Activated CD4-positive, alpha-beta memory T cell treated with anti-CD3 and anti-CD28 coated beads for 36 hours (primary cell): ENCODE measurements at regions not wholly inside any gene's neighbourhood (a gene's known extent, or its start where the extent isn't known, plus 50 kb on each side); places are given as distances from the start of the nearest gene placed in this dataset.

Experiments
- CTCF ChIA-PET: fragments of 350-600 bp; sonication (Branson Sonifier 250); formaldehyde crosslinking; loops from one replicate; lab custom pipeline; 2021; ENCODE audit warnings: antibody characterized with exemption, inconsistent platforms; lab: Charles Lee
- POLR2A ChIA-PET: fragments of 350-600 bp; sonication (Branson Sonifier 250); formaldehyde crosslinking; loops from one replicate; lab custom pipeline; 2021; ENCODE audit warnings: antibody characterized with exemption; lab: Charles Lee
- DNase-seq: peaks from one replicate; pipeline ENCODE4 v3.0.0-alpha.2; 2020
- H3K27ac Mint-ChIP-seq: one replicate; pipeline ENCODE4 v1.8.0; 2021; ENCODE audit warnings: mixed read lengths
- H3K27me3 Mint-ChIP-seq: one replicate; pipeline ENCODE4 v1.8.0; 2021; ENCODE audit warnings: mixed read lengths
- H3K36me3 Mint-ChIP-seq: one replicate; pipeline ENCODE4 v1.8.0; 2021; ENCODE audit warnings: mixed read lengths
- H3K4me1 Mint-ChIP-seq: one replicate; pipeline ENCODE4 v1.8.0; 2021; ENCODE audit warnings: low read depth, mixed read lengths
- H3K4me3 Mint-ChIP-seq: one replicate; pipeline ENCODE4 v1.8.0; 2021; ENCODE audit warnings: mild to moderate bottlenecking, mixed read lengths
- H3K9me3 Mint-ChIP-seq: one replicate; pipeline ENCODE4 v1.8.0; 2021; ENCODE audit warnings: mixed read lengths
- intact Hi-C: fragments of 100-400 bp; cut with micrococcal nuclease; formaldehyde crosslinking; loops from one replicate; pipeline ENCODE4 v1.15.1; 2023

DNA sequence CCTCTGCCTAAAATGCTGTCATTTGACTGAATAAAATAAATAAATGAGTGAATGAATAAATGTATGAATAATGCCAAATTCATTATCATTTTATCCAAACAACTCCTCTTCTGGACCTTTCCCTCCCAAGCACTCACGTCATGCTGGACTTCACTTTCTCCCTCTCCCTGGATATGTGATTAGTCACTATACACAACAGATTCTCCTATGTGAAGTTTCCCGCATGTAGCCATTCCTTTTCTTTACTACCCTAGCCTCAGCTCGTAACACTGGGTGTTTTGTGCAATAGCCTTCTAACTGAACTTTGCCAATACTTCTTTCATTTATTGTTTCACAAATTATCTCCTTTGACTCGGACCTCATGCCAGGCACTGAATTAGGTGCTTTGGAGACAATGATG, 87.6 kb upstream of the IL6 start:
- intact Hi-C loops = no loop called here
- DNase-seq = no peak
- ChIA-PET POLR2A (interaction anchor here (0.6 to 1.7 kb wide), 3 partner anchors 23 to 524 kb away, joined by 4 to 7 read pairs (median 6); no protein-coding TSS in a partner anchor), CTCF (interaction anchor here (0.6 to 1.8 kb wide), 8 partner anchors 21 to 1075 kb away, joined by 3 to 17 read pairs (median 6); partner anchors contain the start of gene IL6)
- Mint-ChIP-seq H3K36me3 (peaks cover 13% of the 10 kb centered on the region), H3K27ac (no peak overlapping the region), H3K4me1 (peaks cover 20% of the 10 kb centered on the region), H3K27me3 (peaks cover 29% of the 10 kb centered on the region), H3K9me3 (peaks cover 28% of the 10 kb centered on the region), H3K4me3 (no peak overlapping the region)

DNA sequence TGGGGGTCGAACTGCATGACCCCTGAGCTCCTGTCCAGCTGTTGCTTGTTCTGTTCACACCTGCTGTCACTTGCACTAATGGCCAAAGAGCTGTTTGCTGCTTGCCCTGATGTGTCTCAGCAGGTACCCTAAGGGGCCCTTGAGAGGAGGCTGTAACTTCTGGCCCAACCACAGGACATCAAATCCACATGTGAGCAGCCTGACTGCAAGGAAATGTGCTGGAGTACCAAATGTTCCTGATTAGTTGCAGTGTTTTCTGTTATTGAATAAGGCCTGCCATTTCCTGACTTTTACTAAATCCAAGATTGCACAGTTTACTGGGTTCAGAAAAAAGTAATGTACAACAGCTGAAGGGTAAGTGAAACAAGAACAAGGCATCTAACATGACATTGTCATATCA, 91.7 kb upstream of the IL6 start:
- ChIA-PET CTCF (interaction anchor here (1.0 kb wide), 1 partner anchor 93 kb away, joined by 3 read pairs; no protein-coding TSS in a partner anchor), POLR2A (no interaction called here)
- Mint-ChIP-seq H3K27me3 (peaks cover 35% of the 10 kb centered on the region), H3K27ac (no peak overlapping the region), H3K36me3 (no peaks in the 10 kb centered on the region), H3K4me1 (peaks cover 11% of the 10 kb centered on the region), H3K9me3 (no peaks in the 10 kb centered on the region), H3K4me3 (no peak overlapping the region)
- DNase-seq = no peak
- intact Hi-C loops = no loop called here

DNA sequence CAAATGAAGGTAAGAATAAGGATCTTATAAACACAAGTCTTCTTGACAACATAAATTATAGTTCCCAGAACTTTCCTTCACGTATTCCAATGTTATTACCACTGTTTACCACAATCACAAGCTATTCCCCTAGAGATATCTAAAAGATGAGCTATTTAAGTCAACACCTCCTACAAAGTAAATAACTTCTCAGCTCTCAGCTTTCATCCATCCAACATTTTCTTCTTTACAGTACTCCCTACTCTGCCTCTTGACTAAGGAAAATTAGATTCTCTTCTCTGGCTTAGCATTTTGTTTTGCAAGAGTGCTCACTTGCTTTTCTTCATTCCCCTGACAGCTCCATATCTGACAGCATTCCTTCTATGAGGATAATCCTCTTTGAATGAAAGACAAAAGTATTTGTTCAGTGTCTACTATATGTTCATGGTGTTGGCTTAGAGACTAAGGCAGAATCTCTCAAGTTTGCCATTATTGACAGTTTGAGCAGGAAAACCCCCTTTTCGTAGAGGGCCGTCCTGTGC, 93.0 kb upstream of the IL6 start:
- H3K27me3 Mint-ChIP-seq = peaks cover 28% of the 10 kb centered on the region
- no peaks in the 10 kb centered on the region for H3K9me3 Mint-ChIP-seq
- DNase-seq = no peak
- no peak overlapping the region for H3K27ac Mint-ChIP-seq
- peaks cover 1% of the 10 kb centered on the region for H3K4me1 Mint-ChIP-seq
- H3K36me3 Mint-ChIP-seq = no peaks in the 10 kb centered on the region
- POLR2A ChIA-PET = no interaction called here
- H3K4me3 Mint-ChIP-seq = no peak overlapping the region
- CTCF ChIA-PET = no interaction called here
- intact Hi-C loops = no loop called here

DNA sequence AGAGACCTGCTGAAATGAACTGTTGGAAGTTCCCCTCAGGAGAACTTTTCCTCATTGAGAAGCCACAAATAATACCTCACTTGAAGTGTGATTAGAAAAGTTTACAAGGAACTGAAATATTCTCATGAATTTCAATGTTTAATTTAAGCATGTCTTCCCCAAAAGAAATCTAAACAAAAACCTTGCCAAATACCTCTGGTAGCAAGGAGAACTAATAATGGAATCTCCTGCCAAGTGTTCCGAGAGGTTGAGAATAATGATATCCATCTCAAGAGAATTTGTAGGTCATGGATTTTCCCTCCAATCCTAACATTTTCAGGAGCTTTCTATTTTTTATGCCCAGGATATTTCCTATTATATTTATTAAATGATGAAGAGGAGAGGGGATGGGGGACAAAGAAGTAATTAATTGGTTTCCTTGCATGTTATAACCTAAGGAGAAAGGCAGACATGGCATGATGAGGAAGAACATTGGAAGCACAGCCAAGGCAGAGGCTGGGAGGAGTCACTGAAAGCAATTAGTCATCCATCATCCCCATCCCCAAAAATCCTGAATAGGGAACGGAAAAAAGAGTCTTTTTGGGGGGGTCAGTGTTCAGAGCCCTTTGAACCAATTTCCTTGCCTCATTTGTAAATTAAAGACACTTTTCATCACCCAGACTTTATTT, 93.6 kb upstream of the IL6 start:
- ChIA-PET CTCF (no interaction called here), POLR2A (no interaction called here)
- Mint-ChIP-seq H3K36me3 (no peaks in the 10 kb centered on the region), H3K9me3 (no peaks in the 10 kb centered on the region), H3K27me3 (peaks cover 27% of the 10 kb centered on the region), H3K4me3 (no peak overlapping the region), H3K4me1 (no peaks in the 10 kb centered on the region), H3K27ac (no peak overlapping the region)
- intact Hi-C loops = no loop called here
- no peak for DNase-seq

DNA sequence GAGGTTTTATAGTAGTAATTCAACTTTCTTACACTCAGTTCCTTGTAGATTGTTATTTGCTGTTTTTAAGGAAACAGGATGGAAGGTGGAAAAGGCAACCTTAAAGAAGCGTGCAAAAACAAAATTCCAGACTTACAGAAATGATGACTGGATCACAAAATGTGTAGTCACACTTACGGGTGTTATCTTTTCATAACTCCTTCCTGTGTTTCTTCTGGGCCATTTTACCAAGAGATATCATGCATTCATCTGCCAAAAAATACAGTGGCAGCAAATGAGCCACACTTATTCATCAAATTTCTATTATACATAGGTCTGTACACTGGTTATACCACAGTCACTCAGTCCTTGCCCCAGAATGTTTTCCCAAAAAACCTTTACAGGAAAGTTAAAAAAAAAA, 94.3 kb upstream of the IL6 start:
- Mint-ChIP-seq H3K27ac (no peak overlapping the region), H3K4me3 (no peak overlapping the region), H3K9me3 (no peaks in the 10 kb centered on the region), H3K27me3 (peaks cover 27% of the 10 kb centered on the region), H3K36me3 (no peaks in the 10 kb centered on the region), H3K4me1 (no peaks in the 10 kb centered on the region)
- CTCF ChIA-PET = no interaction called here
- DNase-seq = no peak
- intact Hi-C loops = no loop called here
- POLR2A ChIA-PET = no interaction called here

DNA sequence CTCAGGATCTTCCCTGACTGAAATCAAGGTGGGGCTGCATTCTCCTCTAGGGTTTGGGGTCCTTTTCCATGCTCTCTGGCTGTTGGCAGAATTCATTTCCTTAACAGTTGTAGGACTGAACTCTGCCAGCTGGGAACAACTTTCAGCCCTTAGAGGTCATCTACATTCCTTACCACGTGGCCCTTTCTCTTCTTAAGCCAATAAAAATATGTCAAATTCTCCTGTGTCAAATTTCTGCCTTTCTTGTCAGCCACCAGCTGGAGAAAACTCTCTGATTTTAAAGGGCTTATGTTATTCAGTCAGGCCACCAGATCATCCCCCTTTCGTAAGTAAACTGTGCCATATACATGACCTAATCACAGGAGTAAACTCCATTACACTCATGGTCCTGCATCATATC, 95.3 kb upstream of the IL6 start:
- Mint-ChIP-seq H3K4me3 (no peak overlapping the region), H3K4me1 (no peaks in the 10 kb centered on the region), H3K9me3 (no peaks in the 10 kb centered on the region), H3K27me3 (peaks cover 31% of the 10 kb centered on the region), H3K27ac (no peak overlapping the region), H3K36me3 (no peaks in the 10 kb centered on the region)
- intact Hi-C loops = no loop called here
- DNase-seq = no peak
- ChIA-PET POLR2A (no interaction called here), CTCF (interaction anchor here (1.2 kb wide), 1 partner anchor 95 kb away, joined by 3 read pairs; the partner anchor contains the start of gene IL6)

DNA sequence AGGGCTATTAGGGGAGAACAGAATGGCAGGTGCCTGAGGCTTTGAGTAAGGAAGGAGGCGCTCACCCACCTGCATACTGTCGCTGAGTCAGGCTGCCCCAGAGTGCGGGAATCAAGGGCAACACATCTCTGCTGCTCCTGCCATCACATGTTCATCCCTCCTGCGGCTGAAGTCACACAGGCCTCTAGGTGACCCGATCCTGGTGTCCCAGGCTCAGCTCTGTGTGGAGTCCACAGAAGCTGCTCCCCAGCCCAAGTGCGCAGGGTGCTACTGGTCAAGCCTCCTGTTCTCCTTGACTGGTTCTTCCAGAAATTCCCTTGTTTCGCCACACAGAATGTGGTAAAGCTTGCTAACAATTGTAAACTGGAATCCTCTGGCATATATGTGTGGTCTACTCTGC, 96.9 kb upstream of the IL6 start:
- CTCF ChIA-PET = no interaction called here
- no peak overlapping the region for H3K4me3 Mint-ChIP-seq
- POLR2A ChIA-PET = no interaction called here
- intact Hi-C loops = no loop called here
- H3K27ac Mint-ChIP-seq = no peak overlapping the region
- DNase-seq = no peak
- no peaks in the 10 kb centered on the region for H3K9me3 Mint-ChIP-seq
- H3K4me1 Mint-ChIP-seq = no peaks in the 10 kb centered on the region
- H3K36me3 Mint-ChIP-seq = no peaks in the 10 kb centered on the region
- H3K27me3 Mint-ChIP-seq = peaks cover 29% of the 10 kb centered on the region

DNA sequence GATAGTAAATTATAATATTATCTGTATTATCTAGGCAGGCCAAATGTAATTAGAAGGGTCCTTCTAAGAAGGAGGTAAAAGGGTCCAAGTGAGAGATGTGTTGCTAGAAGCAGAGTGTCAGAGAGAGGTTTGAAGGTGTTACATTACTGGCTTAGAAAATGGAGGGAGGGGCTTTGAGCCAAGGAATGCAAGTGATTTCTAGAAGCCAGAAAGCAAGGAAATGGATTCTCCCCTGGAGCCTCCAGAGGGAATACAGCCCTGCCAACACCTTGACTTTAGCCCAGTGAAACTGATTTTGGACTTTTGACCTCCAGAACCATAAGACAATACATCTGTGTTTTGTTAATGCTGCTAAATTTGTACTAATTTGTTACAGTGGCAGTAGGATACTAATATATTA, 97.9 kb upstream of the IL6 start:
- H3K9me3 Mint-ChIP-seq = no peaks in the 10 kb centered on the region
- intact Hi-C loops = no loop called here
- no peak for DNase-seq
- H3K4me1 Mint-ChIP-seq = no peaks in the 10 kb centered on the region
- no peaks in the 10 kb centered on the region for H3K36me3 Mint-ChIP-seq
- H3K27ac Mint-ChIP-seq = no peak overlapping the region
- POLR2A ChIA-PET = no interaction called here
- no peak overlapping the region for H3K4me3 Mint-ChIP-seq
- CTCF ChIA-PET = no interaction called here
- peaks cover 25% of the 10 kb centered on the region for H3K27me3 Mint-ChIP-seq

DNA sequence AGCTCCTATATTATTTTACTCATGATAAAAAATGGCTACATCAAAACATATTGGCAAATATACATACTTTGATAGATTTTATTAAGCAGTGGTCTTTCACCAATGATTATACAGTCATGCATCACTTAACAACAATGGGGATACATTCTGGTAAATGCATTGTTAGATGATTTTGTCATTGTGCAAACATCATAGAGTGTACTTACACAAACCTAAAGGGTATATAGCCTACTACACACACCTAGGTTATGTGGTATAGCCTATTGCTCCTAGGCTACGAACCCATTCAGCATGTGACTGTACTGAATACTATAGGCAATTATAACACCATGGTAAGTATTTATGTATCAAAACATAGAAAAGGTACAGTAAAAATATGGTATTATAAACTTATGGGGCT, 98.9 kb upstream of the IL6 start:
- Mint-ChIP-seq H3K27me3 (peaks cover 24% of the 10 kb centered on the region), H3K9me3 (no peaks in the 10 kb centered on the region), H3K27ac (no peak overlapping the region), H3K4me1 (no peaks in the 10 kb centered on the region), H3K36me3 (no peaks in the 10 kb centered on the region), H3K4me3 (no peak overlapping the region)
- intact Hi-C loops = no loop called here
- ChIA-PET POLR2A (no interaction called here), CTCF (no interaction called here)
- no peak for DNase-seq

DNA sequence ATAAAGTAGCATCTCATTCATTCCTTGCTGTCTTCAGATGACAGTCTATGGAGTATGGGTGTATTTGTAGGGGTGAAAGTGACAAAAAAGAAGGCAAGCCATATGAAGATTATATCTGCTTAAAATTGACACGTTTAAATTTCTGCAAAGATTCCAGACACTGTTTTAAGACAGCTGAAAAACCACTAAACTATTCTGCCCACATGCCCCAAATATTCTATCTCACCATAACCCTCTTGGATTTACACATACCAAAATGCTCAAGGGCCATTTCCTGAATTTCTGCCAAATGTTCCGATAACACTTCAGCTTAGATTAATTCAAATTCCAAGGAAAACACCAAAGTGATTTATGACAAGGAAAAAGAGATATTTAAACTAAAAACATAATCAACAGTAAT, 99.9 kb upstream of the IL6 start:
- ChIA-PET POLR2A (no interaction called here), CTCF (no interaction called here)
- intact Hi-C loops = no loop called here
- no peak for DNase-seq
- Mint-ChIP-seq H3K36me3 (no peaks in the 10 kb centered on the region), H3K9me3 (no peaks in the 10 kb centered on the region), H3K4me1 (no peaks in the 10 kb centered on the region), H3K4me3 (no peak overlapping the region), H3K27me3 (peaks cover 18% of the 10 kb centered on the region), H3K27ac (no peak overlapping the region)

DNA sequence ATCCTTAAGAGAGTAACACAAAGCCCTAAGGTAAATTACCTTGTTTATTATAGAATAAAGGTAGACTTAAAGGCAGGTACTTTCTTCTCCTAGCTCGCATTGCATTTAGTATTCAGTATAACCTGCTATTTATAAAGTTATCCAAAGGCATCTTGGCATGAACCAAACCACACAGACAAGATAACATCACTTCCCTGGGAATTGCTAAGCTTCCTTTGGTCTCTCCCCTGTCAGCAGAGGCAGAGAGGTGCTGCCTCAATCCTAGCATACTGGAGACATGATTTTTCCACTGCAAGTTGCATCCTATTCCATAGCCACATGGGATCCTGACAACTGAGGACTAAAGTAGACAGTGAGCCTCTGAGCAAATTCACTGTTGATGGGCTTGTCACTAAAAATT, 101.7 kb upstream of the IL6 start:
- intact Hi-C loops = no loop called here
- Mint-ChIP-seq H3K9me3 (no peaks in the 10 kb centered on the region), H3K27ac (no peak overlapping the region), H3K4me1 (no peaks in the 10 kb centered on the region), H3K4me3 (no peak overlapping the region), H3K36me3 (no peaks in the 10 kb centered on the region), H3K27me3 (peaks cover 12% of the 10 kb centered on the region)
- ChIA-PET CTCF (no interaction called here), POLR2A (no interaction called here)
- no peak for DNase-seq

DNA sequence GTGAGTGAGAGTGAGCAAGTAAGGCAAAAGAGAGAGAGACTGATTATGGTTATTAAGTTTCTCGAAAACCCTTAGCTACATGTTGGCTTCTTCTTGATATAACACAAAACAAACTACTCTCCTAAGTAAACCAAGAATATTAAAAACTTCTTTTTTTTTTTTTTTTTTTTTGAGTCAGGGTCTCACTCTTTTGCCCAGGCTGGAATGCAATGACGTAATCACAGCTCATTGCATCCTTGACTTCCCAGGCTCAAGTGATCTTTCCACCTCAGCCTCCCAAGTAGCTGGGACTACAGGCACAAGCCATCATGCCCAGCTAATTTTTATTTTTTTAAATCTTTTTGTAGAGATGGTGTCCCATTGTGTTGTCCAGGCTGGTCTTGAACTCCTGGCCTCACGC, 102.2 kb upstream of the IL6 start:
- no peaks in the 10 kb centered on the region for H3K36me3 Mint-ChIP-seq
- no peak overlapping the region for H3K4me3 Mint-ChIP-seq
- no peak for DNase-seq
- no peaks in the 10 kb centered on the region for H3K9me3 Mint-ChIP-seq
- H3K27me3 Mint-ChIP-seq = peaks cover 12% of the 10 kb centered on the region
- POLR2A ChIA-PET = no interaction called here
- intact Hi-C loops = no loop called here
- no peaks in the 10 kb centered on the region for H3K4me1 Mint-ChIP-seq
- H3K27ac Mint-ChIP-seq = no peak overlapping the region
- CTCF ChIA-PET = no interaction called here

DNA sequence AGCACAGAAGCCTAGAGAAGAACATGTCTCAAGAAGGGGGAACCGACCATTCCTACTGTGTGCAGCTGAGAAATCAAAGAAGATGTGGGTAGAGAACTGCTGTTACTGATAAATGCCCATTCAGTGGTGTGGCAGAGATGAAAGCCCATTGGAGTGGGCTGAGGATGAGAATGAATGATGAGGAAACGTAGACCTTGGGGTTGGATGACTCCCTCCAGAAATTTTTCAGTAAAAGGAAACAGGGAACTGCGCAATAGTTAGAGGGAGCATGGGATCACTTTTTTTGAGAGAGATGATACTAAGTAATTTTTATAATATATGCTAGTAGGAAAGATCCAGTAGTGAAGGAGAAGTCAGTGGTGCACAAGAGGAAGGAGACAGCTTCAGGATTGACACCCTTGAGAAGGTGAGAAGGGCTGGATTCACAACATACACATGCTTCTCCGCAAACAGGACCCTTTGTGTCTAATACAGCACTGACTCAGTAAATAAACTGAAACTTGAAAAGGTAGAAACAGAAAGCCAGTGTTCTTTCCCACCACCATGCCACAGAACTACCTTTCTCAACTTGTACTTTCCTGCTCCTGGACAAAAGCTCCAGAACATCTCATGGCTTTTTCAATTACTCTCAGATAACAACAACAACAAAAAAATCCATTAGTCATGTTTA, 104.7 kb upstream of the IL6 start:
- no peaks in the 10 kb centered on the region for H3K36me3 Mint-ChIP-seq
- peaks cover 9% of the 10 kb centered on the region for H3K27me3 Mint-ChIP-seq
- POLR2A ChIA-PET = no interaction called here
- peaks cover 14% of the 10 kb centered on the region for H3K9me3 Mint-ChIP-seq
- H3K4me3 Mint-ChIP-seq = no peak overlapping the region
- DNase-seq = no peak
- H3K27ac Mint-ChIP-seq = no peak overlapping the region
- H3K4me1 Mint-ChIP-seq = no peaks in the 10 kb centered on the region
- intact Hi-C loops = no loop called here
- CTCF ChIA-PET = no interaction called here
